ENCODE measurements at regions not wholly inside any gene's neighbourhood (a gene's known extent, or its start where the extent isn't known, plus 50 kb on each side); places are given as distances from the start of the nearest gene placed in this dataset.

DNA sequence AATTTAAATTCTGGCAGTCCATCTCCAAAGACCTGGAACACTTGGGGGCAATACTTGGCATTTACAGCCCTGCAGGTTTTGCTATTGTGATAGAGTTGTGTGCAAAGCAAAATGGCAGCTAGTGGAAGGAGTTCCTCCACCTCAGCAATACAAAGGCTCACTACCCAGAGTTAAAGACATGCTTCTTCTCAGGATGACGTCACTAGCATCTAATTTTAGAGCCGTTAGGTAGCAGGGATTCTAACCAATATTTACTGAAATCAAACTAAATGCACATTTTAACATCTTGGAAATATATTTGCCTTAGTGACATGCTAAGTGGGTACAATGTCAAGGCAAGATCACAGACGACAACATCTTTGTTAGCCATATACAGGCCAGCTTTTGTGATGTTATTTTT is 261.6 kb downstream of the MAN2A1 start:
- ATAC-seq (replicated peaks) (no peak), DNase-seq (no peak)
- H3K27ac Mint-ChIP-seq = no peak overlapping the region
- peaks cover 0 to 21% of the 10 kb centered on the region in 2 donors for H3K27me3 Mint-ChIP-seq
- no peaks in the 10 kb centered on the region for H3K4me1 Mint-ChIP-seq (ENCODE audit: low read depth in 2 of 2)
- no peak overlapping the region for H3K4me3 Mint-ChIP-seq
- H3K36me3 Mint-ChIP-seq (ENCODE audit: insufficient read depth) = no peaks in the 10 kb centered on the region
- no peaks in the 10 kb centered on the region for H3K9me3 Mint-ChIP-seq

DNA sequence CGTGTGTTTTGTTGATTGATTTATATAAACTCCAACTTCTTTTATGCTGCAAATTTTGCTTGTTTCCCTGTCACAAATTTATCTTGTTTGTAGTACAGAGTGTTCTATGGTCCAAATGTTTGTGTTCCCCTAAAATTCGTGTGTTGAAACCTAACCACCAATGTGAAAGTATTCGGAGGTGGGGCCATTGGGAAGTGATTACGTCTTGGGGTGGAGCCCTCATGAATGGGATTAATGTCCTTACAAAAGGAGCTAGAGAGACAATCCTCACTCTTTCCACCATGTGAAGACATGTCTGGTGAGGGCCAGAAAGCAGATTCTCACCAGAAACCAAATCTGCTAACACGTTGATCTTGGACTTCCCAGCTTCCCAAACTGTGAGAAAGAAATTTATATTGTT is 262.0 kb downstream of the MAN2A1 start:
- ATAC-seq (replicated peaks) = no peak
- peaks cover 0 to 17% of the 10 kb centered on the region in 2 donors for H3K27me3 Mint-ChIP-seq
- H3K9me3 Mint-ChIP-seq = no peaks in the 10 kb centered on the region

DNA sequence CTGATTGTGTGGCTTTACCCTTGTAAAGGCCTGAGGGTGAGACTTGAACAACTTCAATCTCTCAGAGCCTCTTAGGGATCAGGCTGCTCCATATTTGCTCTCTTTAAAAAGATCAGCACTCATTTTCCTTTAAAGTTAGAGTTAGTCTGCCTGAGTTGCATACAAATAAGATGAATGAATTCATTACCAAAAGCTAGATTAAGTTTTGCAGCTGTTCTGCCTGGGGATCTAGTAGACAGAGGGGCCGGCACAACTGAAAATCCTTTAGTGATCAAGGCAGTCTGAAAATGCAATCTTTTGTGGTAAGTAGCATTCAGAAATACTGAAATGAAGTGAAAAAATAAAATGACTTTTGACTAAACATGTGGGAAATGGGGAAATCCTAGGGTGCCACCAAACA is 264.0 kb downstream of the MAN2A1 start:
- Mint-ChIP-seq H3K4me1 (ENCODE audit: low read depth in 2 of 2) (no peaks in the 10 kb centered on the region), H3K36me3 (ENCODE audit: insufficient read depth) (no peaks in the 10 kb centered on the region), H3K27ac (no peak overlapping the region), H3K27me3 (no peaks in the 10 kb centered on the region), H3K4me3 (no peak overlapping the region), H3K9me3 (no peaks in the 10 kb centered on the region)
- no peak for DNase-seq
- no peak for ATAC-seq (replicated peaks)

More for the DNA sequence above, 262.0 kb downstream of the MAN2A1 start:
- H3K36me3 Mint-ChIP-seq (ENCODE audit: insufficient read depth) = no peaks in the 10 kb centered on the region
- no peak overlapping the region for H3K4me3 Mint-ChIP-seq
- H3K4me1 Mint-ChIP-seq (ENCODE audit: low read depth in 2 of 2) = no peaks in the 10 kb centered on the region
- H3K27ac Mint-ChIP-seq = no peak overlapping the region
- DNase-seq = no peak

DNA sequence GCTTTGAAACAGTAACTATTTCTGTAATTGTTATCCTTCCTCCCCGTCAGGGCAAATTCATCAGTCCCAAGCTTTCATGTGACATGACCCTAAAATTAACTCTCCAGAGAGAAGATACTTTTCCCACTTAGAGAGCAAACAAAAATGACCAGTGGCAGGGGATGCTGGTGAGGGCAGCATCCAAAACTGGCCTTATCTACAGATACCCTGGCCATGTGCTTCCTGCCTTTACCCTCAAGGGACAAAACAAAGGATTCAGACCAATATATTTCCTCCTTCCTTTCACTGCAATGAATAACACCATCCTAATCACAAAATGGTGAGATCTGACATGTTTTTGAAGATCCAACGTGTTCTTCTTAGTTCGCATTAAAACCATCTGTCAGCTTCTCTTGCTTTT is 267.2 kb downstream of the MAN2A1 start:
- no peaks in the 10 kb centered on the region for H3K27me3 Mint-ChIP-seq
- ATAC-seq (replicated peaks) (no peak), DNase-seq (no peak)
- H3K4me1 Mint-ChIP-seq (ENCODE audit: low read depth in 2 of 2) = no peaks in the 10 kb centered on the region
- no peak overlapping the region for H3K27ac Mint-ChIP-seq
- H3K9me3 Mint-ChIP-seq = no peaks in the 10 kb centered on the region
- H3K36me3 Mint-ChIP-seq (ENCODE audit: insufficient read depth) = no peaks in the 10 kb centered on the region
- no peak overlapping the region for H3K4me3 Mint-ChIP-seq

DNA sequence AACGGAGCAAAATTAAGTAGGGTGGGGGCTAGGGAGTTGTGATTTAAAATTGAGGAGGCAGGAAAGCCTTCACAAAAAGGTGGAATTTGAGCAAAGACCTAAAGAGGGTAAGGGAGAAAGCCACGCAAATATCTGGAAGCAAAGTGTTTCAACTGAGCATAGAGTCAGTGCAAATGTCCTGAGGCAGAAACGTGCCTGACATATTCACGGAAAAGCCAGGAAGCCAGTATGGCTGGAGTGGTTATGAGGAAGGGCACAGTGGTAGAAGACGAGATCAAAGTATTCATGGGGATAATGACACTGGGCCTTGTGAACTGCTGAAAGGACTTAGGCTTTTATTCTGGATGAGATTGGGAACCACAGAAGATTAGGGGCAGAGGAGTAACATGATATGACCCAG is 268.4 kb downstream of the MAN2A1 start:
- Mint-ChIP-seq H3K4me1 (ENCODE audit: low read depth in 2 of 2) (no peaks in the 10 kb centered on the region), H3K4me3 (no peak overlapping the region), H3K27me3 (no peaks in the 10 kb centered on the region), H3K36me3 (ENCODE audit: insufficient read depth) (no peaks in the 10 kb centered on the region), H3K27ac (no peak overlapping the region), H3K9me3 (no peaks in the 10 kb centered on the region)
- ATAC-seq (replicated peaks) = no peak
- no peak for DNase-seq

DNA sequence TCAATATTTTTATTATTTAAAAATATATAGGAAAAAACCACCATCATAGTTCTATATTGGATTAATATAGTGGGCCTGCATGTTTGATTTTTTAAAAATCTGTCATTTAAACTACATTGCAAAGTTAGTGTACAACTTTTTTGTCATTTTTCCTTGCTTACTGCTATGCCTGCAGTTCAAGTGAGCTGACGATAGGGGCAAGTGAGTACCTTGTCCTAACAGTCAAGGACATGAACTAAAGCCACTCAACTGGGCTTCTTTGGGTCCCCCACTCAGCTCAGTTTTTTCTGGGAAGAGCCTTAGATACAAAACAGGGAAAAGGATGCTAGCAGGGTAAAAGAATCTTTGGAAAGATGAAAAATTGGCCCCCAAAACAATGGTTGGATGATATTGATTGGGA is 269.9 kb downstream of the MAN2A1 start:
- Mint-ChIP-seq H3K9me3 (no peaks in the 10 kb centered on the region), H3K4me3 (no peak overlapping the region), H3K27me3 (no peaks in the 10 kb centered on the region), H3K4me1 (ENCODE audit: low read depth in 2 of 2) (no peaks in the 10 kb centered on the region), H3K36me3 (ENCODE audit: insufficient read depth) (no peaks in the 10 kb centered on the region), H3K27ac (no peak overlapping the region)
- no peak for ATAC-seq (replicated peaks)
- no peak for DNase-seq

DNA sequence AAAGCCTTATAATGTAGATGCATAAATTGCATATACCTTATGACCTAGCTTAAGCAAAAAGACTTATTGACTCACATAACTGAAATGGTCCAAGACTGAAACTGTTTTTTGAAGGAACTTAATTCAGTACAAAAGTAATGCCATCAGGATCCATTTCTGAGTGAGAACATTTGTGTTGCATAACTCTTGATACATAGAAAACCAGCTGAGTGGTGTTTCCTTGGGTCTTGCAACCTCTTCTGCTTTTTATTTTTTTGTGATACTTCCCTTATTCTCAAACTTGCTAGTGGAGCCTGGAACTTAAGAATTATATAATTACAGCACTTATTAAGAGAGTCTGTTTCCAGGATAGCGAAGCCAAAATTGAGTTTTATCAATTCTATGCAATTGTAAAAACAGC is 272.0 kb downstream of the MAN2A1 start:
- Mint-ChIP-seq H3K4me1 (ENCODE audit: low read depth in 2 of 2) (no peaks in the 10 kb centered on the region), H3K4me3 (no peak overlapping the region), H3K36me3 (ENCODE audit: insufficient read depth) (no peaks in the 10 kb centered on the region), H3K27ac (no peak overlapping the region), H3K9me3 (no peaks in the 10 kb centered on the region), H3K27me3 (no peaks in the 10 kb centered on the region)
- DNase-seq = no peak
- no peak for ATAC-seq (replicated peaks)

DNA sequence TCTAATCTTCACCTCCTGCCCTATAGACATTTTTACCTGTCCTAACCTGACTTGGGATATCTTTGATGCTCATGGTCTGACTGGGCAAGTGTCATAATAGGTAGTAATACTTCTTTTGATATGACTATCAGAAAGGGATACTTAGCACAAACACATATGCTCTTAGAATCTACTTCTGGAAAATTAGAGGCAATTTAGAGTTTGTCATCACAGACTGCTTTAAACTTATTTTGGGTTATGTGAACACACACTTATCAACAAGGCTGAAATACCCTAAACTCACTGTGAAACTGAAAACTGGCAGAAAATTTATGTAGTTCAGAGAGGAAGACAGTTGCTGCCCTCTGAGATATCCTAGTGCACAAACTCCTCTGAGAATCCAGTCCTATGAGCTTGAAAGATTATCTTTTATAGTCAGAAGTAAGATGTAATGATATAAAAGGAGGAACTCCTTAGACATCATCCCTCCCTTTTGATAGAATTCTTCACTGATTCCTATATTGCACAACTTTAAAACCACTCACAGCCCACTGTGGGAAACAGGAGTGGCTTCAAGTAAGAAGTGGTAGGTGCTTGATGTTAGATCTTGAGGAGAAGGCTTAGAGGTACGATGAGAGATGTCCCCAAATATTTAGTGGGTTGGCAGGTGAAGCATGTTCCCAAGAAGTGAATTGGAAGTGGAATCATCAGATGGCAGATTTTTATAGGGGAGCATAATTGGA is 273.3 kb downstream of the MAN2A1 start:
- Mint-ChIP-seq H3K4me1 (ENCODE audit: low read depth in 2 of 2) (no peaks in the 10 kb centered on the region), H3K27me3 (no peaks in the 10 kb centered on the region), H3K27ac (no peak overlapping the region), H3K4me3 (no peak overlapping the region), H3K36me3 (ENCODE audit: insufficient read depth) (no peaks in the 10 kb centered on the region), H3K9me3 (no peaks in the 10 kb centered on the region)
- ATAC-seq (replicated peaks) (no peak), DNase-seq (no peak)

DNA sequence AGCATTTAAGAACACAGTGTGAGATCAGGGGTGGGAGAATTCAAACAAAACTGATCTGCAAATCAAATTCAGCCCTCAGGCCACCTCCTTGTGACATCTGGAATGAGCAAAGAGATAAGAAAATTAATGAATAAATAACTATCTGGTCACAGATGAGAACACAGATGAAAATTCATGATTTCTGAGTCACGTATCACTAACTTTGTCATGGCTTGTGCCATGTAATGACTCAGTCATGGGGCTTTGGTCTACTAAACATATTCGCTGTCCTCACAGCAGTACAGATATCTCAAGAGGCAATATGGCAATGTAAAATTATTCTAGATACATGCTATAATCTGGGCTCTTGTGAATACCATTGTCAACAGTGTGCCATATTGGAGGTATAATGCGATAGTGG is 274.4 kb downstream of the MAN2A1 start:
- DNase-seq (no peak), ATAC-seq (replicated peaks) (no peak)
- Mint-ChIP-seq H3K36me3 (ENCODE audit: insufficient read depth) (no peaks in the 10 kb centered on the region), H3K4me3 (no peak overlapping the region), H3K9me3 (no peaks in the 10 kb centered on the region), H3K27ac (no peak overlapping the region), H3K27me3 (no peaks in the 10 kb centered on the region), H3K4me1 (ENCODE audit: low read depth in 2 of 2) (no peaks in the 10 kb centered on the region)

DNA sequence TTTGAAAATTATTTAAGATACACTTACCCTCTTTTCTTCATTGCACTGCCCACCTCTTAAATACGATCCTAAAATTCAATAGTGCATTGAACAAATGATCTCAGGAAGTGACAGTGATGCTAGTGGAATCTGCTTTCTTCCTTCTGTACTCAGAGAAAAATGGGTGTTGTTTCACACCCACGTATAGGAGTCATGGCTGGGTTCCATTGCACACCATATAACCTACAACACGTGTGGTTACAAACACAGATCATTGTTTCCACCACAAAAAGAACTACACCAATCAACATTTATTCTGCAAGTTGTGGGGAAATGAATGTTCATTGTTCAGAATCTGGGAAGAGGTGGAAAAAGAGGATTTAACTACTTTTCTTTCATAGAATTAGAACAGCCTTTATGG is 275.9 kb downstream of the MAN2A1 start:
- Mint-ChIP-seq H3K27me3 (no peaks in the 10 kb centered on the region), H3K9me3 (no peaks in the 10 kb centered on the region), H3K36me3 (ENCODE audit: insufficient read depth) (no peaks in the 10 kb centered on the region), H3K27ac (no peak overlapping the region), H3K4me3 (no peak overlapping the region), H3K4me1 (ENCODE audit: low read depth in 2 of 2) (no peaks in the 10 kb centered on the region)
- ATAC-seq (replicated peaks) = no peak
- DNase-seq = no peak

DNA sequence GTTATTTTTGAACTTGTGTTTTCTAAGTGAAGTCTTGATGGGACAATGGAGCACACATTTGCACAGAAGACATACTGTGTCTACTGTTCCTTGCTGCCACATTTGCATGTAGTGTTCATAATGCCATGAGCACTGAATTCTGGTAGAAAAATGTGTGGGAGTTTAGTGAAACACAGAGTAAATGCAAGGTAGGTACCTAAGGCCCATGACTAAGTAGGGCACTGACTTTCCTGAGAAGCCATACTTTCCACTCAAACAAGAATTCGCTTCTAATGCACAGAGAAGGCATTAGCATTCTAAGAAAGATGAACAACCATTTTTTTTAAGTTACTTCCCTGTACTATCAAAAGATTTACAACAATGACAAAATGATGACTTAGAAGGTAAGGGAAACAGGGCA is 282.2 kb downstream of the MAN2A1 start:
- Mint-ChIP-seq H3K27ac (no peak overlapping the region), H3K36me3 (ENCODE audit: insufficient read depth) (no peaks in the 10 kb centered on the region), H3K4me3 (no peak overlapping the region), H3K9me3 (no peaks in the 10 kb centered on the region), H3K27me3 (no peaks in the 10 kb centered on the region), H3K4me1 (ENCODE audit: low read depth in 2 of 2) (peaks cover 0 to 1% of the 10 kb centered on the region in 2 donors)
- ATAC-seq (replicated peaks) = no peak
- DNase-seq = no peak

DNA sequence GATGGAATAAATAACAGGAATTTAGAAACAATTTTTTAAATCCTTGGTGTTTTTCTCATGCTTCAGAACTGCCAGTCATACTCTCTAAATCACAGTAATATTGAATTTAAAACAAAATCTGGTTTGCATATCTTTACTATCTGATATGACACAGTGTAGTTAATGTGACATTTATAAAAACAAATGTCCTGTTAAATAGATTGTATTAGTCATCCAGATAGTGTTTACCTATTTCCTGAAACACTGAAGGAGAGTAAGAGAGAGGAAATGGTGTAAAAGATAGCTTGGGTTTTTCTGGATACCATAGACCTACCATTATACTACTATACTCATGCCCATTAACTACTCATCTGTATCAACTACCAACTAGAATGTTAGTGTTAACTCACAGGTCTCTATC is 292.3 kb downstream of the MAN2A1 start:
- Mint-ChIP-seq H3K9me3 (no peaks in the 10 kb centered on the region), H3K4me1 (ENCODE audit: low read depth in 2 of 2) (no peaks in the 10 kb centered on the region), H3K4me3 (no peak overlapping the region), H3K27me3 (peaks cover 0 to 12% of the 10 kb centered on the region in 2 donors), H3K36me3 (ENCODE audit: insufficient read depth) (no peaks in the 10 kb centered on the region), H3K27ac (no peak overlapping the region)
- no peak for ATAC-seq (replicated peaks)
- DNase-seq = no peak

DNA sequence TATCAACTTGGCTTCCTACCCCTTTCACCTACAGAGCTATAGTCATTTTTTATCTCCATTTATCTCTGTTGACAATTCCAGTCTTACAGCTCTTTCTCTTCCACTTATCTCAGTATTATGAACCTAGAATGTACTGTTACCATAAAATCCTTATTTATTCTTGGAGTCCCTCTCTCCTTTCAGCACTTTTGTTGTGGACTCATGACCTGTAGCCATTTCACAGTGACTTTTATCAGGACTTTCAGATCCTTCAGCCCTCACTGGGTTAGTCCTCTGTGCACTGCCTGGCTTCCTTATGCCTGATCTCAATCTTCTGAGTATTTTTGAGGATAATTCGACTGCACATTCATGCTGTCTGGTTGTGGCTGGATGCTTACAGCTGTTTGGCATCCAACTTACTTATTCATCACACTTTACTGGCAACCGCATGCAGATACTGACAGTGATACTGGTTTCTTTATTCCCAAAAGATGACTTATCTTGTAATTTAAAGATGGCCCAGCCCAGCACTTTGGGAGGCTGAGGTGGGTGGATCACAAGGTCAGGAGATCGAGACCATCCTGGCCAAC is 293.3 kb downstream of the MAN2A1 start:
- no peaks in the 10 kb centered on the region for H3K4me1 Mint-ChIP-seq (ENCODE audit: low read depth in 2 of 2)
- H3K9me3 Mint-ChIP-seq = no peaks in the 10 kb centered on the region
- DNase-seq = no peak
- ATAC-seq (replicated peaks) = no peak
- no peak overlapping the region for H3K4me3 Mint-ChIP-seq
- H3K27me3 Mint-ChIP-seq = peaks cover 5 to 12% of the 10 kb centered on the region in 2 donors
- H3K36me3 Mint-ChIP-seq (ENCODE audit: insufficient read depth) = no peaks in the 10 kb centered on the region
- no peak overlapping the region for H3K27ac Mint-ChIP-seq

DNA sequence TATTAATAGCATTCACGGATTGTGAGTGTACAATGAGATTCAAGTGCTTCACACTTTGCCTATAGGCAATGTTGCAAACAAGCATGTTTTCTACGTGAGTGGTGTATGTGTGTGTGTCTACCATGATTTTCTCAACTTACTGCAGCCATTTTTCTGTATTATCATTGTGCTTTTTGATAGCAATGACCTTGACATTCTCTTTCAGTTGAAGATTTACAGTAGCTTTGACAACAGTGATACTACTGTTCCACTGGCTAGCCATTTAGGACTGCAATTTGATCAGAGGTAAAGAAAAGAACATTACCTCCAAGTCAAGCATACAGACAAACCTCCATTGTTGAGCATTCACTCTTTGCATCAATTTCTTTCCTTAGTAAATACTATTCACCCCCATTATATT is 297.0 kb downstream of the MAN2A1 start:
- DNase-seq (no peak), ATAC-seq (replicated peaks) (no peak)
- H3K4me1 Mint-ChIP-seq (ENCODE audit: low read depth in 2 of 2) = no peaks in the 10 kb centered on the region
- H3K27me3 Mint-ChIP-seq = peaks cover 5 to 23% of the 10 kb centered on the region in 2 donors
- H3K36me3 Mint-ChIP-seq (ENCODE audit: insufficient read depth) = no peaks in the 10 kb centered on the region
- H3K27ac Mint-ChIP-seq = no peak overlapping the region
- no peaks in the 10 kb centered on the region for H3K9me3 Mint-ChIP-seq
- no peak overlapping the region for H3K4me3 Mint-ChIP-seq
